ENCODE measurements at regions not wholly inside any gene's neighbourhood (a gene's known extent, or its start where the extent isn't known, plus 50 kb on each side); places are given as distances from the start of the nearest gene placed in this dataset.

DNA sequence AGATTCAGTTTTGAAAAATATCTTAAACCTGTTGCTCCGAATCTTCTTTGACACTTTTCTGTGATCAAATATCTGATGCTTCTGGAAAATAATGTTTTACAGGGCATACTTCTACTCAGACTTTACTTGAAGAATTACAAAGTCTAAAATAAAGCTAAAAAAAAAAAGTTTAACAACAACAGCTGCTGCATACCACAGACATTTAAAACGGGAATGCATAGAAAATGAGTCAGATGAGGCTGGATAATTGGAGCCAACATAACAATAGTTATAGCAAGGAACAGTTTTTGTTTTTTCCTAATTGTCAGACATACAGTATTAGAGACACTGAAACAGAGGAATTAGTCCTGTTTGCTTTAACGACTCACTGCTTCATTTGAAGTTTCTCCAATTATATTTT is 1090.2 kb downstream of the SUCLG1 start:
- TF ChIP-seq, protein P1, sequence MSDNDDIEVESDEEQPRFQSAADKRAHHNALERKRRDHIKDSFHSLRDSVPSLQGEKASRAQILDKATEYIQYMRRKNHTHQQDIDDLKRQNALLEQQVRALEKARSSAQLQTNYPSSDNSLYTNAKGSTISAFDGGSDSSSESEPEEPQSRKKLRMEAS (IDR thresholded peaks at IDR 0.05), result no peak
- TF ChIP-seq RAD21 (IDR thresholded peaks at IDR 0.05; ENCODE audit: low read depth), result no peak
- TF ChIP-seq, protein P2, sequence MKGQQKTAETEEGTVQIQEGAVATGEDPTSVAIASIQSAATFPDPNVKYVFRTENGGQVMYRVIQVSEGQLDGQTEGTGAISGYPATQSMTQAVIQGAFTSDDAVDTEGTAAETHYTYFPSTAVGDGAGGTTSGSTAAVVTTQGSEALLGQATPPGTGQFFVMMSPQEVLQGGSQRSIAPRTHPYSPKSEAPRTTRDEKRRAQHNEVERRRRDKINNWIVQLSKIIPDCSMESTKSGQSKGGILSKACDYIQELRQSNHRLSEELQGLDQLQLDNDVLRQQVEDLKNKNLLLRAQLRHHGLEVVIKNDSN (IDR thresholded peaks at IDR 0.05), result no peak

DNA sequence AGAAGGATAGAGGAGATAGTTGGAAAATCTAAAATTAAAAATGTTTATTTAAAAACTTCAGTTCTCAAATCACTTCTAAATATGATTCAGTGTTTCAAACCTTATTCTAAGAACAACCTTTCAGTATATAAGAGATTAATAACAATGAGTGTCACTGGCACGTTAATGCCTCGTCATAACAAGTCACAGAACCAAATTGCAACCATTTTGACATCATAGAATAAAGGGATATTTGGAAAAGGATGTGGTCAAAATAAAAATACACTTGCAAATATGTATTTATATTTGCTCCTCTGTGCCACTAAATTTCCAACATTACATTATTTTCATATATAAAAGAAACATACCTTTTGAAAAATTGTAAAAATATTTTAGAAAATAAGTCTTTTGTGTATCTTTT is 1090.6 kb downstream of the SUCLG1 start:
- TF ChIP-seq NFIC (IDR thresholded peaks at IDR 0.05) (no peak), CREB1 (IDR thresholded peaks at IDR 0.05; ENCODE audit: low read depth) (no peak), CEBPB (IDR thresholded peaks at IDR 0.05) (no peak), RAD21 (IDR thresholded peaks at IDR 0.05; ENCODE audit: low read depth) (no peak), YY1 (IDR thresholded peaks at IDR 0.05; ENCODE audit: low read depth) (no peak), EGR1 (IDR thresholded peaks at IDR 0.05) (no peak), FOXM1 (IDR thresholded peaks at IDR 0.05; ENCODE audit: borderline replicate concordance, low read depth) (no peak), TEAD4 (IDR thresholded peaks at IDR 0.05) (no peak), EP300 (IDR thresholded peaks at IDR 0.05; ENCODE audit: borderline replicate concordance) (no peak), TCF12 (IDR thresholded peaks at IDR 0.05; ENCODE audit: low read depth) (no peak)
- TF ChIP-seq, protein P3, sequence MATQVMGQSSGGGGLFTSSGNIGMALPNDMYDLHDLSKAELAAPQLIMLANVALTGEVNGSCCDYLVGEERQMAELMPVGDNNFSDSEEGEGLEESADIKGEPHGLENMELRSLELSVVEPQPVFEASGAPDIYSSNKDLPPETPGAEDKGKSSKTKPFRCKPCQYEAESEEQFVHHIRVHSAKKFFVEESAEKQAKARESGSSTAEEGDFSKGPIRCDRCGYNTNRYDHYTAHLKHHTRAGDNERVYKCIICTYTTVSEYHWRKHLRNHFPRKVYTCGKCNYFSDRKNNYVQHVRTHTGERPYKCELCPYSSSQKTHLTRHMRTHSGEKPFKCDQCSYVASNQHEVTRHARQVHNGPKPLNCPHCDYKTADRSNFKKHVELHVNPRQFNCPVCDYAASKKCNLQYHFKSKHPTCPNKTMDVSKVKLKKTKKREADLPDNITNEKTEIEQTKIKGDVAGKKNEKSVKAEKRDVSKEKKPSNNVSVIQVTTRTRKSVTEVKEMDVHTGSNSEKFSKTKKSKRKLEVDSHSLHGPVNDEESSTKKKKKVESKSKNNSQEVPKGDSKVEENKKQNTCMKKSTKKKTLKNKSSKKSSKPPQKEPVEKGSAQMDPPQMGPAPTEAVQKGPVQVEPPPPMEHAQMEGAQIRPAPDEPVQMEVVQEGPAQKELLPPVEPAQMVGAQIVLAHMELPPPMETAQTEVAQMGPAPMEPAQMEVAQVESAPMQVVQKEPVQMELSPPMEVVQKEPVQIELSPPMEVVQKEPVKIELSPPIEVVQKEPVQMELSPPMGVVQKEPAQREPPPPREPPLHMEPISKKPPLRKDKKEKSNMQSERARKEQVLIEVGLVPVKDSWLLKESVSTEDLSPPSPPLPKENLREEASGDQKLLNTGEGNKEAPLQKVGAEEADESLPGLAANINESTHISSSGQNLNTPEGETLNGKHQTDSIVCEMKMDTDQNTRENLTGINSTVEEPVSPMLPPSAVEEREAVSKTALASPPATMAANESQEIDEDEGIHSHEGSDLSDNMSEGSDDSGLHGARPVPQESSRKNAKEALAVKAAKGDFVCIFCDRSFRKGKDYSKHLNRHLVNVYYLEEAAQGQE (IDR thresholded peaks at IDR 0.05; ENCODE audit: low read depth), result no peak
- TF ChIP-seq, protein P2 (IDR thresholded peaks at IDR 0.05), result no peak
- TF ChIP-seq, protein P1 (IDR thresholded peaks at IDR 0.05), result no peak

DNA sequence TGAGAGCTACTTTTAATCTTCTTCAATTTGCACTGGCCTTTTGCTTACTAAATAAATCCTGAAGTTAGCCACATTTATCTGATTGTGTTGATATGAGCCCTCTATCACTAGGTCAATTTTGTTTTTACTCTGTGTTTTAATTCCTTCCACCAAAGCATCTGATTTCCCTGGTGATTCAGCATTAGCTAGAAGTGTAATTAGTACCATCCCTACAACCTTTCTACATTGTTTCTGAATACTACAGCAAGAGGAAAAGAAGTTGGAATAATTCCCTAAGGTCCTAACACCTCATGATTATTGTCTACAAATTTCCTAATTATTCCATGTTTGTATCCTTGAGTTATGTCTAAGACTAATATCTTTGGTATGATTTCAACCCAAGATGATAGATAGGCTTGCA is 1093.6 kb downstream of the SUCLG1 start:
- TF ChIP-seq EGR1 (IDR thresholded peaks at IDR 0.05), result no peak
- TF ChIP-seq YY1 (IDR thresholded peaks at IDR 0.05; ENCODE audit: low read depth), result no peak
- TF ChIP-seq RAD21 (IDR thresholded peaks at IDR 0.05; ENCODE audit: low read depth), result no peak
- TF ChIP-seq TEAD4 (IDR thresholded peaks at IDR 0.05), result no peak
- TF ChIP-seq, protein P3 (IDR thresholded peaks at IDR 0.05; ENCODE audit: low read depth), result no peak
- TF ChIP-seq, protein P2 (IDR thresholded peaks at IDR 0.05), result no peak
- no peak for TF ChIP-seq NFIC (IDR thresholded peaks at IDR 0.05)
- no peak for TF ChIP-seq TCF12 (IDR thresholded peaks at IDR 0.05; ENCODE audit: low read depth)
- TF ChIP-seq, protein P1 (IDR thresholded peaks at IDR 0.05), result no peak
- TF ChIP-seq CREB1 (IDR thresholded peaks at IDR 0.05; ENCODE audit: low read depth), result no peak
- TF ChIP-seq ZBTB7A (IDR thresholded peaks at IDR 0.05; ENCODE audit: low read depth), result no peak
- no peak for TF ChIP-seq CEBPB (IDR thresholded peaks at IDR 0.05)
- no peak for TF ChIP-seq EP300 (IDR thresholded peaks at IDR 0.05; ENCODE audit: borderline replicate concordance)
- TF ChIP-seq FOXM1 (IDR thresholded peaks at IDR 0.05; ENCODE audit: borderline replicate concordance, low read depth), result no peak
- TF ChIP-seq TAF1 (IDR thresholded peaks at IDR 0.05; ENCODE audit: low read depth), result no peak

DNA sequence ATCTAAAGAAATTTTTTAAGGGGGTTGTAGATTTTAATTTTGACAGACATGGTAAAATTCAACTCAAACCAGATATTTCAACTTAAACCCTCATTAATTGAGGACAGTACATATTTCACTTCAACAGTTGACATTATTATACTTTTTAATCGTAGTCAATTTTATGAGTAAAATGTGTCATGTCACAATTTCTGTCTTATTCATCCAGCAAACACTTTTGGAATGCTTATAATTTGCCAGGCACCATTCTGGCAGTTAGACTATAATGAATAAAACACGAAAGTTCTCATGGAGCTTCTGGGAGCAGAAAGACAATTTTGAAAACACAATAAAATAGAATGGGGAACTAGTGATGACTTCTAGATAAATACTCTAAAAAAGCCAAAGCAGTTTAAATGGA is 1094.8 kb downstream of the SUCLG1 start:
- TF ChIP-seq FOXM1 (IDR thresholded peaks at IDR 0.05; ENCODE audit: borderline replicate concordance, low read depth), result no peak
- TF ChIP-seq, protein P1 (IDR thresholded peaks at IDR 0.05), result no peak
- TF ChIP-seq, protein P3 (IDR thresholded peaks at IDR 0.05; ENCODE audit: low read depth), result no peak
- no peak for TF ChIP-seq TEAD4 (IDR thresholded peaks at IDR 0.05)
- no peak for TF ChIP-seq ZBTB7A (IDR thresholded peaks at IDR 0.05; ENCODE audit: low read depth)
- no peak for TF ChIP-seq TCF12 (IDR thresholded peaks at IDR 0.05; ENCODE audit: low read depth)
- TF ChIP-seq CREB1 (IDR thresholded peaks at IDR 0.05; ENCODE audit: low read depth), result no peak
- TF ChIP-seq, protein P2 (IDR thresholded peaks at IDR 0.05), result no peak
- TF ChIP-seq NFIC (IDR thresholded peaks at IDR 0.05), result no peak
- TF ChIP-seq EGR1 (IDR thresholded peaks at IDR 0.05), result no peak
- TF ChIP-seq EP300 (IDR thresholded peaks at IDR 0.05; ENCODE audit: borderline replicate concordance), result no peak
- TF ChIP-seq RAD21 (IDR thresholded peaks at IDR 0.05; ENCODE audit: low read depth), result no peak
- TF ChIP-seq YY1 (IDR thresholded peaks at IDR 0.05; ENCODE audit: low read depth), result no peak
- TF ChIP-seq CEBPB (IDR thresholded peaks at IDR 0.05), result no peak
